CD4-positive, alpha-beta T cell treated with Interleukin-6 at 100 ng/mL for 8 hours (primary cell): ENCODE measurements at regions not wholly inside any gene's neighbourhood (a gene's known extent, or its start where the extent isn't known, plus 50 kb on each side); places are given as distances from the start of the nearest gene placed in this dataset.

Source experiments
- DNase-seq: peaks from one replicate; pipeline ENCODE4 v3.0.0-alpha.2; 2020; ENCODE audit warnings: mixed read lengths, low spot score

DNA sequence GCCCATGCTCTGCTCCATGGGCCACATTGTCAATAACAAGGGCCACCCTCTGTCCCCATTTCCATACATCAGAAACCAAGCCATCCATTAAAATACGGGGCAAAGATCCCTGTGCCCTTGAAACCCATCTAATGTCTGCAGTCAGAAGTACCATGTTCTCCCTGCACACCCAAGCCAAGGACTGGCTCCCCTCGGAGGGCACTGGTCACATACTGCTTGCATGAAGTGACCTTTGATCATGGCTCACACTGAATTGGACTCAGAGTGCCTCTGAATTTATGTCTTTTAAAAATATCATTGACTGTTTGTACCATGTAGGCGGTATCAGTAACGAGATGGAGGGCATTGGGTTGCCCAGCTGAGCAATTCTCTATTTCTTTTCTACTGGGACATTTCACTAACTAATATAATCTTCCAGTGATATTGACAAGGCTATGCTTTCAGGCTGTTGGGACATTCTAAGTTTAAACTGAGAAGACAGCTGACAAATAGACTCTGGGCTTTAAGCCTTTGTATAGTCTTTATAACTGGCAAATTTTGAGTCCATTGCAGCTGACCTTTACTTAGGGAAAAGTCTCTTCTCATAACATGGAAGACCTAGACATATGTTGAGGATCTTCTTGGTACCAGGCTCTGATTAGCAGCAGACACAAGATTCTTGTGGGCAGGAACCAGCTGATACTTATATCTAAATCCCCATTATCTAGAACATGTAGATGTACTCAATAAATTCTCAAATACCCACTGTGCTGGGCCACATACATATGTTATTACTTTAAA is 214.3 kb downstream of the MYCN start:
- no peak for DNase-seq

DNA sequence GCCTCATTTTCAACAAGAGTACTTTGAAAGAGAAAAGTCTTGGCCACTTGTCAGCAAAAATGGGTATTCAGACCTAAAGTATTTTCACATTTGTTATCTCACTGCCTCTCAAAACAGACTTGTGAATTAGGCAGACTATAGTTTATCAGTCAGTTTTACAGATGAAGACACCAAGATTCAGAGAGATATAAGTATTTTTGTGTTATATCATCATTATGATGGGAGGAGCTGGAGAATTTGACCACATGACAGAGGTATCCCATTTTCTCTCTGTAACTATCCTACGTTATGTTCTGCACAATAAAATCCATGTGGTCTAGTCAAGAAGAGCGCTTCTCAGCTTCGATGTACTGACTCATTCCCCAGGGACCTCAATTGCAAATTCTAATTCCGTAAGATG is 213.7 kb downstream of the MYCN start:
- no peak for DNase-seq

DNA sequence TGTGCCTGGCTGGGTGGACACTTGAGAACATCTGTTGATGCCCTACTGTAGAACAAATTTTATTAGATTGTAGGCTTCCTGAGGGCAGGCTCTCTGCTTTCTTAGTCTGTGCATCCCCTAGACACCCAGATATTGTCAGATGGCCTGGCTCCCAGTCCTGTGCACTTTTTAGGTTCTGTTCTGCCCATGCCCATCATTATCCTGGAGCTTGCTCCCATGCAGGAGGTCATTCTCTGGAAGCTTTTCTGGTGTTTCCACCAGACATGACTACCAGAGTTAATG is 213.3 kb downstream of the MYCN start:
- DNase-seq = no peak

DNA sequence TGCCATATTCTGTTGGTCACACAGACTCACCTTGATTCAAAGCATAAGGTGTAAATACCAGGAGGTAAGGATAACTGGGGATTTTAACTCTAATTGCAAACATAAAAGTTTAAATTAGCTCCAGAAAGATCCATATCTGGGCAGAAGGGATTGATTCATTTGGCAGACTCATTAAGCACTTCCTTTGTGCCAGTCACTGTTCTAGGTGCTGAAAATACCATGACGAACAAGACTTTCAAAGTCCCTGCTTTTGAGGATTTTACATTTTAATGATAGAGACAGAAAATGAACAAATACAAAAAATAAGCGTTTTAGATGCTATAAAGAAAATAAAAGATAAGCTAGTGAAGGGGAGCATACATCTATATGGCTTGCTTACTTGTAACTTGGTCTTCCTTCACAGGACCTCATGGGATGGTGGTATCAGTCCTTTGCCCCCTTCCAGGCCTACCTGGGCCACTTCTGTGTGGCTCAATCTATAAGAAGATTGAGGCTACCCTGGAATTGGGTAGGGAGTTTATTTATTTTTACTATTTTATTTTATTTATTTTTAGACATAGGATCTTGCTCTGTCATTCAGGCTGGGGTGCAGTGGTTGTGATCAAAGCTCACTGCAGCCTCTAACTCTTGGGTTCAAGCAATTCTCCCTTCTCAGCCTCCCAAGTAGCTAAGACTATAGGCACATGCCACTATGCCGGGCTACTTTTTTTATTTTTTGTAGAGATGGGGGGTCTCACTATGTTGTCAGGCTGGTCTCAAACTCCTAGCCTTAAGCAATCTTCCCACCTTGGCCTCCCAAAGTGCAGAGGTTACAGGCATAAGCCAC is 212.8 kb downstream of the MYCN start:
- no peak for DNase-seq

DNA sequence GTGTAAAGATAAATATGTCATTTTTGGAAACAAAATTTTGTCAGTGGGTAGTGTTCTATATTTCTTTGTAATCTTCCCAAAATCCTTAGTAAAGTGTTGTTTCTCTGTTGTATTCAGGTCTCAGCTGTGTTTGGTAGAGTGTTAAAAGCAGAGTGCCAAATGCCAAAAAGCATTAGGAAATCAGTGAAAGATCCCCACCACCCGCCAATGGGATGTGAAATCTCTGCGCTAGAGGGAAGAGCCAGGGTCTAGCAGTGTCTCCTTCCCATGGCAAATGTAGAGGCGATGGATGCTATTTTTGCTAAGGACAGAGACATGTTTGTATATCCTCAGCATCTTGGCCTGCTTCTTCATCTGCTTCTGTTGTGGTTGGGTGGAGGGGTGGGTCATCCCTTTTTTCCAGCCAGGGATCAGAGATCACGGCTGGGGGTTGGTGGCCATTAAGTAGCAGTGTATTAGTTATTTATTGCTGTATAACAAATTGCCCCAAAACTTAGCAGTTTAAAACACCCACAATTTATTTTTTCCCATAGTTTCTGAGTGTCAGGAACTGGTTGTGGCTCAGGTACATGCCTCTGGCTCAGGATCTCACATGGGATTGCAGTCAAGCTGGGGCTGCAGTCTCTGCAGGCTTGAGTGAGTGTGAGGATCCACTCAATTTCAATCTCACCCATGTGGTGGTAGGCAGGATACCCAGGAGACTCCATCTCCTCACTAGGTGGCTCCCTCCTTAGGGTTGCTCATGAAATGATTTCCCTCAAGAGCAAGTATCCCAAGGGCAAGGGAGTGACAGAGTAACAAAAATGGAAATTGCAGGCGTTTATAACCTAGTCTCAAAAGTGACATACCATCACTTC is 211.9 kb downstream of the MYCN start:
- no peak for DNase-seq

DNA sequence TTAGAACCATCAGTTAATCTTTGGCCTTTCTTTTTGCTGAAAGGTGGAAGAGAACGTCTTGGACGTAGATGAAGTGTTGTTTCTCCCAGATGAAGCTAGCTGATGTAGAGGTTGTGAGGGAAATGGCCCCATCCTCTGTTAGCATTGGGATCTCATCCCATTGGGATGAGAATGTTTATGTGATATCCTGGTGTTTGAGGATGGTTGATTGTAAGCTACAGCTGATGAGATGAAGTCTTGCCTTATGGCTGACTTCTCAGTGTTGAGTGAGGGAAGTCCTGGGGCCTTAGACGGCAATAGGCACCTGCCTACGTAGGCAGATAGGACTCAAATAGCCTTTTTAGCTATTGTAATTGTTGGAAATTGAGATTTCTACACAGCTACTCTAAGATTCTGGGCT is 211.3 kb downstream of the MYCN start:
- no peak for DNase-seq

DNA sequence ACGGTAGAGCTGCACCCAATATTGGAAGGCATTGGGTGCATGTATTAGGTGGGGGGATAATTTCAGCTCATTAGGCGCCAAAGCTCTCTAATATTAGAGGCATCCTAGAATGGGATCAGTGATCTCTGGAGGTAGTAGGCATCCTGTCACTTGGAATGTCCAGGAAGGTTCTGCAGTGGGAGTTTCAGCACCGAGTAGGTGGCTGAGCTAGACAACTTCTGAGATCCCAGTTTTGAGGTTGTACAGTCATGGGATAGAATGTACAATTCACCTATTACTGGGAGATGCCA is 210.9 kb downstream of the MYCN start:
- no peak for DNase-seq

DNA sequence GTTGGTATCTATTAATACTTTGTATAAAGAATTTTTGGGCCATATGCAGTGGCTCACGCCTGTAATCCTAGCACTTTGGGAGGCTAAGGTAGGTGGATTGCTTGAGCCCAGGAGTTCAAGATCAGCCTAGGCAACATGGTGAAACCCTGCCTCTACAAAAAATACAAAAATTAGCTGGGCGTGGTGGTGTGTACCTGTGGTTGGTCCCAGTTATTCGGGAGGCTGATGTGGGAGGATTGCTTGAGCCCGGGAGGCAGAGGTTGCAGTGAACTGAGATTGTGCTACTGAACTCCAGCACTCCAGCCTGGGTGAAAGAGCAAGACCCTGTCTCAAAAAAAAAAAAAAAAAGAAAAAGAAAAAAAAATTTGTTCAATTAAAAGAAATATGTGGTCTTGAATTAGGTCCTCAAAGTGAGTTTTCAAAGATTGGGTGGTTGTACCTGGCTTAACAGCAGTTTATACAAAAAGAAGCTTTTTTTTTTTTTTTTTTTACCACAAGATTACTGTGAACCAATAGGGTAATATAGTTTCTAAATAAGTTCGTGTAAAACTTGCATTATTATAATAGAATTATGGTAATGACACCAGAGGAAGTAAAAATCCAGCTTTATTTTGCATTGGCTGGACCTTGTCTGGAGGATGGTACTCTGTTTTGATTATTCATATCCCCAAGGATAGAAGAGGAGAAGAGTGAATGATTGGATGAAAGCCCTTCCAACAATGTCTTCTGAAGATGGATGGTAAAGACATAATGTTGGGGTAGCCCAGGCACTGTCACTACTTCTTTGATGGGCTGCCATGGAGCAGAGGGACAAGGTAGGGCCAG is 210.3 kb downstream of the MYCN start:
- no peak for DNase-seq

DNA sequence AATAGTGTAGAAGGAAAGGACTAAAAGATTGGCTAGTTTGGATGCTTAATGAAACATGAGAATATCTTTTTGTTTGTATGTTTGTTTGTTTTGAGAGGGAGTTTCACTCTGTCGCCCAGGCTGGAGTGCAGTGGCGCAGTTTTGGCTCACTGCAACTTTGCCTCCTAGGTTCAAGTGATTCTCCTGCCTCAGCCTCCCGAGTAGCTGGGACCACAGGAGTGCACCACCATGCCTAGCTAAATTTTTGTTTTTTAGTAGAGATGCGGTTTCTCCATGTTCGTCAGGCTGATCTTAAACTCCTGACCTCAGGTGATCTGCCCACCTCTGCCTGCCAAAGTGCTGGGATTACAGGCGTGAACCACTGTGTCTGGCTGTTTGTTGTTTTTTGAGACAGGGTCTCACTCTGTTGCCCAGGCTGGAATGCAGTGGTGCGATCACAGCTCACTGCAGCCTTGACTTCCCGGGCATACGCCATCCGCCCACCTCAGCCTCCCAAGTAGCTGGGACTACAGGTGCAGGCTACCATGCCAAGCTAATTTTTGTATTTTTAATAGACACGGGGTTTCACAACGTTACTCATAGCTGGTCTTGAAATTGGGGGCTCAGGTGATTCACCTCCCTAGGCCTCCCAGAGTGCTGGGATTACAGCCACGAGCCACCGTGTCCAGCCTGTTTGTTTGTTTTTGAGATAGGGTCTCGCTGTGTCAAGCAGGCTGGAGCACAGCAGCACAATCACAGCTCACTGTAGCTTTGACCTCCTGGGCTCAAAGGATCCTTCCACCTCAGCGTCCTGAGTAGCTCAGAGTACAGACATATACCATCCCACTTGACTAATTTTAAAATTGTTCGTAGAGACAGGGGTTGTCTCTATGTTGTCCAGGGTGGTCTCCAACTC is 209.2 kb downstream of the MYCN start:
- DNase-seq = no peak

DNA sequence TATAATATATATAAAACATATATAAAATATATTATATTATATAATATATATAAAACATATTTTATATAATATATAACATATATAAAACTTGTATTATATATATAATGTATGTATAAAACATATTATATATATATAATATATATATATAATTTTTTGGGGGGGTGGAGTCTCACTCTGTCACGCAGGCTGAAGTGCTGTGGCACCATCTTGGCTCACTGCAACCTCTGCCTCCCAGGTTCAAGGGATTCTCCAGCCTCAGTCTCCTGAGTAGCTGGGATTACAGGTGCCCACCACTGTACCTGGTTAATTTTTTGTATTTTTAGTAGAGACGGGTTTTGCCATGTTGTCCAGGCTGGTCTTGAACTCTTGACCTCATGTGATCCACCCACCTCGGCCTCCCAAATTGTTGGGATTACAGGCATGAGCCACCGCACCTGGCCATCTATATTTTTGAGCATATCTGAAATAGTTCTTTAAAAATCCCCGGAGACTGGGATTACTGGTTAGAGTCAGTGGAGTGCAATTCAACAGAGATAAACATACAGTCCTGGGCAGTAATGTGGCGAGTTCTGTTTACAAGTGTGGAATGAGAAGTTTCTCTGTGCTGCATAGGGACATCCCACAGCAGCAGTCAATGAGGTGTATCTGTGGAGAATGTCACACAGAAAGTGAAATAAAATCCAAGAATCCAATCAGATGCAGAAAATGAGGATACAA is 208.4 kb downstream of the MYCN start:
- DNase-seq = no peak

DNA sequence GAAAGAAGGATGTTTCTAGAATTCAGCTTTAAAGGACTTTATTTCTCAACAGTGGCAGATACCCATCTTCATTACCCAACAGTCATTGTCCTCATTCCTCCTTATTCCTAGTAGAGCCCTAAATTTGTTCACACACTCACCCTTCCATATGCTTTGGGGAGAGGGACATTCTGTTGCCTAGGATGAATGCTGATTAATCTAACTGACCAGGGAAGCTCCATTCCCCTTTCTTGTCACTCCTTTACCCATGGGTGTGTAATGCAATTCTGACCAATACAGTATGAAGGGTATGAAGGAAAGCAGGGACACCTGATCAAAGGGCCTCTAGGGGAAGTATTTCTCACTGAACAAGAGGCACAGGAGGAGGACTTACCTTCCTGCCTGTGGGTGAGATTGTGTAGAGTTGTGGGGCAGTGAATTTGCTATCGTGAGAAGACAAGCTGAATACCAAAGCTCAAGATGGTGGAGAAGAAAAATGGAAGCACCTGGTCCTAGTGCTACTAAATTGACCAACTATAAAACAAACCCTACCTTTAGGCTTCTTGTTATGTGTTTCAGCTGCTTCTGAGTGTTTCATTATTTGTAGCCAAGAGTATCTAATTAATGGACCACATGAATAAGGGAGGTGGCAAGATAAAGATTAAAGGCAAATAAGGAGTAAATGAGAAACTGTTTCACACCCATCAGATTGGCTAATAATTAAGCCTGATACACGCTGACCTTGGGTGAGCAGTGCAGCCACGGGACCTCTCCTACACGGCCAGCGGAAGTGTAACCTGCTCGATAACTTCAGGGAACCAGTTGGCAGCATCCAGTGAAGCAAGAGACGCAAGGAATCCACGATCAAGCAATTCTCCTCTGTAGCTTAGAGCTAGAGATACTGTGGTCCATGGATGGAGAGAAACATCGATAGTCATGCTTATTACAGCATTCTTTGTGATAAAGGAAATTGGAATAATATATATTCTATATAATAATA is 202.3 kb downstream of the MYCN start:
- no peak for DNase-seq

DNA sequence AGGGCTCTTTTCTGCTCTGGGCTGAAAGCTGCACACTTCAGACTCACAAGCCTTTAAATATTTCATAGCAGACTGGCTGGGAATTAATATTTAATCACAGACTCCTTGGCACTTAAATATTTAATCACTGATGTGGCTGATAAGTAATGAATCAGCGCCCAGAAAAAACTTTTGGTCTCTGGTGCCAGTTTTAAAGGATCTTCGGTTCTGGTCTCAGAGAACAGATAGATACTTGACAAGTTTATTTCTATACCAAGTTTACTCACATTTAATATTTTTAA is 201.2 kb downstream of the MYCN start:
- no peak for DNase-seq

DNA sequence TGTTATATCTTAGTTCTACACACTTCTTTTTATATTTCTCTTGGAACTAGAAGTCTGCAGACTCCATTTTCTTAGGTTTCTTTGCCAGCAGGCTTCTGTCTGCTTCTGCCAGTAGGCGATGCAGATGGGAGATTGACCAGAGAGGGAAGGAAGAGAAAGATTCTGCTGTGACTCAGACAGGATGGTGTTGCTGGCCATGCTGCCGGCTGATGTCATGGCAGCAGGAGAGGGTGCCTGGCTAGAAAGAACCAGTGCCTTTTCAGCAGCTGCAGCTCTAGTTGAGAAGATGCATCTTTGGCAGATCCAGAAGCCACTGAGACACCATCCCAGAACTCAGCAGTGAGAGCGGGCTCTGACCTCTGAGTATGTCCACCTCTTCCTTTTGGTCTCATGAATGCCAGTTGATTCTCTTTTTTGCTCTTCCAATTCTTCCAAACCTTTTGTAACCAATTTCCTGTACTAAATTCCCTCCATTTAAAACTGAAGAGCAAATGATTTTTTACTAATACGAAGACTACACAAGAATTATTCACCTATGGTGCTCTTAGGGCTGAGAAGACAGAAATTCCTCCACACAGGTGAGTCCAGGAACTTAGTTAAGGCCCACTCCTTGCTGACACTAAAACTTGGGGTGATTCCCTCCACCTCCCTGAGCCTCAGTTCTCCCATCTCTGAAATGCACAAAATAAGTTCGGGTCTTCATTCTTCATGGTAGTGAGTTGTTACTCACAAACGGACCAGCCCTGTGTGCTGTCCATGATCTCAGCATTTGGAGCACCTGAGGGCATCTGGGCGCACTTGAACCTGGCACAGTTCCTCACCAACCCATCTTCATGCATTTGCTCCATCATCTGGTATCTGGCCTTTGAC is 200.7 kb downstream of the MYCN start:
- no peak for DNase-seq

DNA sequence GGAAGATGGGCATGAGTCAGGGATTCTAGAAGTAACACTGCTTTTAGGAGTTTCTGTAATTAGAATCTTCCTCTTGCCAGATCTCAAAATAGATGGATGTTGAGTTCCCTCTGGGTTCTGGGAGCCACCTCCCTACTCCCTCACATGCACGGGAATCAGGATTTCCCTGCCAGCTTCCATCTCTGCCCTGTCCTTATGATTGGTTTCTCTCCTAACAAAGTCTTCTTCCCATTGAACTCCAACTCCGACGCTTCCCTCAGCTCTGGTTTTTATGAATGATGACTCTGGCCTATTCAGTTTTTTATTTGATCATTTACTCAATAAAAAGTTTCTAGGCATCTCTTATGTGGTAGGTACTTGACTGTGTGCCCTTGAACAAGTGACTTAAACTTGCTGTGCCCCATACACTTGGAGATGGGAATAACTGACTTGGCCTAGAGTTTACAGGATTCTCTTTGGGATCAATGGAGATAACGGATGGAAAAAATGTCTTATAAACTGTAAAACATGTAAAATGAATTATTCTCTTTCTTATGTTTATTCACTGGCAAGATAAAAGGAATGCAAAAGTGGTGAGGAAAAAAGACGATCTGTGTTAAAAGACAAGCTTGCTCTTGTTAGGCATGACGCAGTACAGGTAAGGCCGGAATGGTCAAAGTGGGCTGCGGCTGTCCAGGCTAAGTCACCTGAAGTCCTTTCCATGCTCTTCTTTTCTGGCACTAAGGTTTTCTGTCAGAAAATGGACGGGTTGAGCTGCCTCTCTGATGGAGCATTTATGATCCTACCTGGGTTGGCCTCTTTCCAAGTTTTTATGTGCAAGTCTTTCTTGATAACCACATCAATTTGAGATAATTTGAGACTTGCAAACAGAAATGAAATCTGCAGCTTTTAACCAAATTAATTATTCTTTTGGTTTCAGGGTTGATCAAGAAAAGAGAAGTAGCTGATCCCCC is 199.6 kb downstream of the MYCN start:
- no peak for DNase-seq

DNA sequence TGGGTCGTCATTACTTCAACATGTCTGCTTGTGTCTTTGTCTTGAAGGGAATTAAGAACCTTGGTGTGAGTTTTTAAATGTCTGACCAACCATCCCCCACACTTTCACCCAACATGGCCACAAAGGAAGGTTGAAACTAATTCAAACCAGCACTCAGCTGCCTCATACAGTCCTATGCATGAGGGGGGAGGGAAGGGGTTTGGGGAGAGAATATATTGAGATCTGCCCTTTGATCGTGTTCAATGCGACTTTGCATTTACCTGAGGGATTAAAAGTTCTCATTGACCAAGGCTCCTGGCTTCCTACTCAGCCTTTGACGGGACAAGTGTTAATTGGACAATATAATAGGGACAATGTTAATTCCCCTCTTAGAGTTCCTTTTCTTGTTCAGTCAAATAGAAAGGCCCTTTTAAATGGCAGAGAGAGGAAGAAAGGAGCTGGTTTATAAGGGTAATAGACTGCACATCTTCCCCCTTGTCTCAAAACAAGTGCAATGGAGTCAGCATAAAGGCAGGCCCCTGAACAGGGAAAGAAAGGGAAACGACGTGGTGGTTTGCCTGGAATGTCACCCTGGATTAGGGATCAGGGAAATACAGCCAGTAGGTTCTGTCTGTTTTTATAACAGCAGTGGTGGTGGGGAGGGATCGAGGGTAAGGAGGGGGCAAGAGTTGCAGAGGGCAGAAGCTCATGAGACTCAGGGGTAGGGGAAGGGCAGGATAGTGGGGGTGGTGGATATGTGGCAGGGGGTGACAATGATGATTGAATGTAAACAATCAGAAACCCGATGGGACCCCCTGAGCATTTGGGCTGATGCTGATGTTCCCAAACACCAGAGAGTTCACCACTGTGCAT is 198.7 kb downstream of the MYCN start:
- no peak for DNase-seq

DNA sequence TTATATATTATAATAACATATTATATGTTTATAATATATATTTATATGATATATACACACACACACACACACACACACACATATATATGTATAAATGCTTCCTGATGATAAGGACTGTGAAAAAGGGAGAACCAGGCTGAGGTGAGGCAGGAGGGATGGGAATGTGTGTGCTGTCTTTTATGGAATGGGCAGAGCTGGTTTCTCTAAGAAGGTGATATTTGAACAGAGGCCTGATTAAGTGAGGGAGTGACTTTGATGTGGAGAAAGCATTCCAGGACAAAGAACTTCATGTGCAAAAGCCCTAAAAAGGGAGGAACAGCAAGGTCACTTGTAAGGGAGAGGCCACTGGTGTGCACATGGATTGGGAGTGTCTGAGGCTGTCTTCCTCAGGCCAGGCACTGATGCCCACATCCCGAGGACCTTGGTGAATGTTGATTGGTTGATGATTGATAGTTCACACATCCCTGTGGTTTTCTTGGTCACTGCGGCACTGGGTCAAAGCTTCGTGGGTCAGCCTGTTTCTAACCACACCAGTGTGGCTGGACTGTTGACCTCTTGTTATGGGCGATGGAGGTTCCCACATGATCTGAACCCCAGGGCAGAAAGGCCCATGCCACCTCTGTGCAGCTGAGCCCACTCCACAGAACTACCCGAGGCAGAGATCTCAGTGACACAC is 196.9 kb downstream of the MYCN start:
- no peak for DNase-seq
